GM23338 (cell line): ENCODE measurements at regions not wholly inside any gene's neighbourhood (a gene's known extent, or its start where the extent isn't known, plus 50 kb on each side); places are given as distances from the start of the nearest gene placed in this dataset.
"Not testable (repeated sequence)": the region's sequence is repeated elsewhere in the genome, so short reads cannot be mapped to it uniquely, and the experiment has no call there.

ENCODE experiments used
- CREB1 ChIP-seq: fragments of 250-450 bp; sonication (Bioruptor Pico); IDR thresholded peaks from 2 replicates; pipeline ENCODE4 v1.5.0; 2020; ENCODE audit warnings: low read depth, mild to moderate bottlenecking, moderate library complexity
- EZH2 ChIP-seq: fragments of 200-600 bp; sonication (generic); IDR thresholded peaks from one replicate; pipeline ENCODE4 v1.8.0; 2017; ENCODE audit warnings: antibody characterized with exemption, mild to moderate bottlenecking, low read depth; ENCODE audit not compliant: unreplicated experiment
- EZH2phosphoT487 ChIP-seq: fragments of 200-600 bp; sonication (generic); IDR thresholded peaks from one replicate; pipeline ENCODE4 v1.8.1; 2018; ENCODE audit warnings: antibody characterized with exemption; ENCODE audit not compliant: unreplicated experiment
- JUNB ChIP-seq: IDR thresholded peaks from one replicate; pipeline ENCODE4 v1.6.1; 2016; ENCODE audit warnings: antibody characterized with exemption; ENCODE audit not compliant: unreplicated experiment
- NANOG ChIP-seq: IDR thresholded peaks from 2 replicates; pipeline ENCODE4 v1.6.1; 2016; ENCODE audit warnings: antibody characterized with exemption, borderline replicate concordance
- POLR2AphosphoS5 ChIP-seq: IDR thresholded peaks from 2 replicates; pipeline ENCODE4 v1.6.1; 2016; ENCODE audit warnings: antibody characterized with exemption, low read depth
- ZNF114 ChIP-seq: fragments of 250-450 bp; sonication (Bioruptor Pico); IDR thresholded peaks from 2 replicates; pipeline ENCODE4 v1.5.0; 2020; ENCODE audit warnings: mild to moderate bottlenecking, moderate library complexity
- ZNF331 ChIP-seq: fragments of 250-450 bp; sonication (Bioruptor Pico); IDR thresholded peaks from 2 replicates; pipeline ENCODE4 v1.5.0; 2020; ENCODE audit warnings: low read depth, mild to moderate bottlenecking, moderate library complexity
- TF ChIP-seq, protein P1 (sequence below), 2 experiments: fragments of 200-600 bp in 1 of 2; sonication (generic) in 1 of 2; conservative IDR thresholded peaks; 2 replicates each; pipeline versions ENCODE4 v1.5.1 to v1.6.1; 2016 to 2017; ENCODE audit warnings: antibody characterized with exemption in 2 of 2, low read depth in 2 of 2, mild to moderate bottlenecking in 2 of 2, moderate library complexity in 1 of 2
- TF ChIP-seq, protein P2 (sequence below): IDR thresholded peaks from one replicate; pipeline ENCODE4 v1.6.1; 2018; ENCODE audit warnings: antibody characterized with exemption; ENCODE audit not compliant: unreplicated experiment
- TF ChIP-seq, protein P3 (sequence below): IDR thresholded peaks from 2 replicates; pipeline ENCODE4 v1.6.1; 2016; ENCODE audit warnings: antibody characterized with exemption

DNA sequence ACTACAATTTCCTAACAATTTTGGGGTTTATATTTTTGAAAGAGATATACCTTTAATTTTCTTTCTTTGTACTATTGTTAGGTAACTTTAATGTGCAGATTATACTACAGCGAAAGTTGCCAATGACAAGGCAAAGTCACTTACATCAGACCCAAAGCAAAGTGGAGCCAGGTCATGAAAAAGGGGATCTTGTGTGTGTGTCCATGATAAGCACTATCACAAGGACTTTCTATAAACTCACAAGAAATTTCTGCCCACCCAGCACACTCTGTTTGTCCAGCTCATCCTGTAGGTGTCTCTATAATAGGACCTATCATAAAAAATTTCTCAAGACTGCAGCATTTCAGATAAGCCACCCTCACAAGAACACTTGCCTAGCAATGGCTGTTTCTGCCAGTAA is 85.7 kb upstream of the TP53BP2 start:
- TF ChIP-seq, protein P1, sequence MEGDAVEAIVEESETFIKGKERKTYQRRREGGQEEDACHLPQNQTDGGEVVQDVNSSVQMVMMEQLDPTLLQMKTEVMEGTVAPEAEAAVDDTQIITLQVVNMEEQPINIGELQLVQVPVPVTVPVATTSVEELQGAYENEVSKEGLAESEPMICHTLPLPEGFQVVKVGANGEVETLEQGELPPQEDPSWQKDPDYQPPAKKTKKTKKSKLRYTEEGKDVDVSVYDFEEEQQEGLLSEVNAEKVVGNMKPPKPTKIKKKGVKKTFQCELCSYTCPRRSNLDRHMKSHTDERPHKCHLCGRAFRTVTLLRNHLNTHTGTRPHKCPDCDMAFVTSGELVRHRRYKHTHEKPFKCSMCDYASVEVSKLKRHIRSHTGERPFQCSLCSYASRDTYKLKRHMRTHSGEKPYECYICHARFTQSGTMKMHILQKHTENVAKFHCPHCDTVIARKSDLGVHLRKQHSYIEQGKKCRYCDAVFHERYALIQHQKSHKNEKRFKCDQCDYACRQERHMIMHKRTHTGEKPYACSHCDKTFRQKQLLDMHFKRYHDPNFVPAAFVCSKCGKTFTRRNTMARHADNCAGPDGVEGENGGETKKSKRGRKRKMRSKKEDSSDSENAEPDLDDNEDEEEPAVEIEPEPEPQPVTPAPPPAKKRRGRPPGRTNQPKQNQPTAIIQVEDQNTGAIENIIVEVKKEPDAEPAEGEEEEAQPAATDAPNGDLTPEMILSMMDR (conservative IDR thresholded peaks at IDR 0.05; ENCODE audit: low read depth in 2 of 2), result not testable (repeated sequence)
- not testable (repeated sequence) for TF ChIP-seq POLR2AphosphoS5; EZH2; EZH2phosphoT487; JUNB; ZNF114; NANOG; ZNF331 (CRISPR knock-in tag); CREB1
- TF ChIP-seq, protein P2, sequence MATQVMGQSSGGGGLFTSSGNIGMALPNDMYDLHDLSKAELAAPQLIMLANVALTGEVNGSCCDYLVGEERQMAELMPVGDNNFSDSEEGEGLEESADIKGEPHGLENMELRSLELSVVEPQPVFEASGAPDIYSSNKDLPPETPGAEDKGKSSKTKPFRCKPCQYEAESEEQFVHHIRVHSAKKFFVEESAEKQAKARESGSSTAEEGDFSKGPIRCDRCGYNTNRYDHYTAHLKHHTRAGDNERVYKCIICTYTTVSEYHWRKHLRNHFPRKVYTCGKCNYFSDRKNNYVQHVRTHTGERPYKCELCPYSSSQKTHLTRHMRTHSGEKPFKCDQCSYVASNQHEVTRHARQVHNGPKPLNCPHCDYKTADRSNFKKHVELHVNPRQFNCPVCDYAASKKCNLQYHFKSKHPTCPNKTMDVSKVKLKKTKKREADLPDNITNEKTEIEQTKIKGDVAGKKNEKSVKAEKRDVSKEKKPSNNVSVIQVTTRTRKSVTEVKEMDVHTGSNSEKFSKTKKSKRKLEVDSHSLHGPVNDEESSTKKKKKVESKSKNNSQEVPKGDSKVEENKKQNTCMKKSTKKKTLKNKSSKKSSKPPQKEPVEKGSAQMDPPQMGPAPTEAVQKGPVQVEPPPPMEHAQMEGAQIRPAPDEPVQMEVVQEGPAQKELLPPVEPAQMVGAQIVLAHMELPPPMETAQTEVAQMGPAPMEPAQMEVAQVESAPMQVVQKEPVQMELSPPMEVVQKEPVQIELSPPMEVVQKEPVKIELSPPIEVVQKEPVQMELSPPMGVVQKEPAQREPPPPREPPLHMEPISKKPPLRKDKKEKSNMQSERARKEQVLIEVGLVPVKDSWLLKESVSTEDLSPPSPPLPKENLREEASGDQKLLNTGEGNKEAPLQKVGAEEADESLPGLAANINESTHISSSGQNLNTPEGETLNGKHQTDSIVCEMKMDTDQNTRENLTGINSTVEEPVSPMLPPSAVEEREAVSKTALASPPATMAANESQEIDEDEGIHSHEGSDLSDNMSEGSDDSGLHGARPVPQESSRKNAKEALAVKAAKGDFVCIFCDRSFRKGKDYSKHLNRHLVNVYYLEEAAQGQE, result not testable (repeated sequence)
- TF ChIP-seq, protein P3, sequence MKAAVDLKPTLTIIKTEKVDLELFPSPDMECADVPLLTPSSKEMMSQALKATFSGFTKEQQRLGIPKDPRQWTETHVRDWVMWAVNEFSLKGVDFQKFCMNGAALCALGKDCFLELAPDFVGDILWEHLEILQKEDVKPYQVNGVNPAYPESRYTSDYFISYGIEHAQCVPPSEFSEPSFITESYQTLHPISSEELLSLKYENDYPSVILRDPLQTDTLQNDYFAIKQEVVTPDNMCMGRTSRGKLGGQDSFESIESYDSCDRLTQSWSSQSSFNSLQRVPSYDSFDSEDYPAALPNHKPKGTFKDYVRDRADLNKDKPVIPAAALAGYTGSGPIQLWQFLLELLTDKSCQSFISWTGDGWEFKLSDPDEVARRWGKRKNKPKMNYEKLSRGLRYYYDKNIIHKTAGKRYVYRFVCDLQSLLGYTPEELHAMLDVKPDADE, result not testable (repeated sequence)
